ENCODE measurements at regions not wholly inside any gene's neighbourhood (a gene's known extent, or its start where the extent isn't known, plus 50 kb on each side); places are given as distances from the start of the nearest gene placed in this dataset.

- H3K9me3 ChIP-seq (ENCODE audit: low read depth) = no peaks in the 10 kb centered on the region
- Mint-ChIP-seq H3K4me3 (no peak overlapping the region), H3K36me3 (no peaks in the 10 kb centered on the region), H3K27me3 (ENCODE audit: insufficient read depth, low read depth) (no peaks in the 10 kb centered on the region), H3K9me3 (no peaks in the 10 kb centered on the region), H3K4me1 (no peaks in the 10 kb centered on the region), H3K27ac (no peak overlapping the region)
- no peaks in the 10 kb centered on the region for H3K27me3 ChIP-seq
- H3K36me3 ChIP-seq = no peaks in the 10 kb centered on the region
- H3K4me2 ChIP-seq = no peak overlapping the region
- H4K20me1 ChIP-seq (ENCODE audit: low read depth) = no peaks in the 10 kb centered on the region
- TF ChIP-seq EZH2 (IDR thresholded peaks at IDR 0.05) = no peak
- no peak for TF ChIP-seq EZH2phosphoT487 (IDR thresholded peaks at IDR 0.05)
- no peak for TF ChIP-seq CTCF (IDR thresholded peaks at IDR 0.05)
- no peak for DNase-seq (ENCODE audit: low spot score)
- no peaks in the 10 kb centered on the region for H3K79me2 ChIP-seq (ENCODE audit: low read depth)
- H3K9ac ChIP-seq = no peak overlapping the region
- no peak overlapping the region for H3K27ac ChIP-seq
- no peaks in the 10 kb centered on the region for H3F3A ChIP-seq (ENCODE audit: low read depth)
- no peaks in the 10 kb centered on the region for H3K4me1 ChIP-seq
- H2AFZ ChIP-seq (replicated peaks) = no peak overlapping the region
- no peak overlapping the region for H3K4me3 ChIP-seq
These were observed 208.5 kb downstream of the PTEN start for GRCh38 chr10:88071879-88072278.

GRCh38 chr10:88073682-88074081 is 210.3 kb downstream of the PTEN start:
- H3K9ac ChIP-seq = no peak overlapping the region
- H3F3A ChIP-seq (ENCODE audit: low read depth) = no peaks in the 10 kb centered on the region
- H3K79me2 ChIP-seq (ENCODE audit: low read depth) = no peaks in the 10 kb centered on the region
- Mint-ChIP-seq H3K9me3 (no peaks in the 10 kb centered on the region), H3K36me3 (no peaks in the 10 kb centered on the region), H3K4me3 (no peak overlapping the region), H3K4me1 (no peaks in the 10 kb centered on the region), H3K27me3 (ENCODE audit: insufficient read depth, low read depth) (peaks cover 5% of the 10 kb centered on the region), H3K27ac (no peak overlapping the region)
- H3K9me3 ChIP-seq (ENCODE audit: low read depth) = no peaks in the 10 kb centered on the region
- no peaks in the 10 kb centered on the region for H3K27me3 ChIP-seq
- H2AFZ ChIP-seq (replicated peaks) = no peak overlapping the region
- TF ChIP-seq EZH2 (IDR thresholded peaks at IDR 0.05) (no peak), EZH2phosphoT487 (IDR thresholded peaks at IDR 0.05) (no peak)
- no peak for DNase-seq (ENCODE audit: low spot score)
- H3K36me3 ChIP-seq = no peaks in the 10 kb centered on the region
- no peak overlapping the region for H3K4me3 ChIP-seq
- H3K4me2 ChIP-seq = no peak overlapping the region
- H3K4me1 ChIP-seq = no peaks in the 10 kb centered on the region
- no peak overlapping the region for H3K27ac ChIP-seq
- no peaks in the 10 kb centered on the region for H4K20me1 ChIP-seq (ENCODE audit: low read depth)

- no peaks in the 10 kb centered on the region for H3K27me3 ChIP-seq
- no peaks in the 10 kb centered on the region for H3K4me1 Mint-ChIP-seq
These were observed 211.5 kb downstream of the PTEN start for GRCh38 chr10:88074971-88075370.

More at GRCh38 chr10:88074971-88075370, 211.5 kb downstream of the PTEN start:
- peaks cover 5% of the 10 kb centered on the region for H3K27me3 Mint-ChIP-seq (ENCODE audit: insufficient read depth, low read depth)
- Histone ChIP-seq H3F3A (ENCODE audit: low read depth) (no peaks in the 10 kb centered on the region), H3K4me3 (no peak overlapping the region), H4K20me1 (ENCODE audit: low read depth) (no peaks in the 10 kb centered on the region), H3K36me3 (no peaks in the 10 kb centered on the region), H3K9me3 (ENCODE audit: low read depth) (no peaks in the 10 kb centered on the region), H3K27ac (no peak overlapping the region), H3K4me2 (no peak overlapping the region), H3K4me1 (no peaks in the 10 kb centered on the region), H3K9ac (no peak overlapping the region), H2AFZ (replicated peaks) (no peak overlapping the region), H3K79me2 (ENCODE audit: low read depth) (no peaks in the 10 kb centered on the region)
- no peak overlapping the region for H3K4me3 Mint-ChIP-seq
- DNase-seq (ENCODE audit: low spot score) = no peak
- no peaks in the 10 kb centered on the region for H3K36me3 Mint-ChIP-seq
- H3K27ac Mint-ChIP-seq = no peak overlapping the region
- TF ChIP-seq EZH2 (IDR thresholded peaks at IDR 0.05) (no peak), EZH2phosphoT487 (IDR thresholded peaks at IDR 0.05) (no peak), CTCF (IDR thresholded peaks at IDR 0.05) (no peak)
- H3K9me3 Mint-ChIP-seq = no peaks in the 10 kb centered on the region

Data from neural progenitor cell (in vitro differentiated cells).